GM18907 (cell line): ENCODE measurements at regions not wholly inside any gene's neighbourhood (a gene's known extent, or its start where the extent isn't known, plus 50 kb on each side); places are given as distances from the start of the nearest gene placed in this dataset.

Experiments used
- ATAC-seq: cut with Tn5 transposase; IDR thresholded peaks from one replicate; pipeline ENCODE4 v1.9.1; 2021; ENCODE audit warnings: mild to moderate bottlenecking, moderate library complexity; ENCODE audit not compliant: unreplicated experiment

DNA sequence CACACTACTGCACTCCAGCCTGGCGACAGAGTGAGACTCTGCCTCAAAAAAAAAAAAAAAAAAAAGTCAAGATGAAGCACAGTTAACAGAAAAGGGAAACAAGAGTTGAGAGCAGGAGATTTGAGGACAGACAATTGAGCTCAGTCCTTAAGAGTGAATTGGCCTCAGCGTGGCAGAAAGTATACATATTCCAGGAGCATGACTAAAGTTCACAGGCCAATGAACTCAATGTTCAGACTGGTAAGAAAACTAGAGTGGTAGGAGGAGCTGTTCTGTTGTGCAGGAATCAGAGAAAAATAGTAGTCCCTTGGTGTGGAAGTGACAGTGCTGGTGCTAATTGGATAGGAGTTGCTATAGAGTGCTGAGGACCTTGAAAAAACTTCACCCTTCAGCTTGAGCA is 60.0 kb downstream of the NRN1 start:
- no peak for ATAC-seq

DNA sequence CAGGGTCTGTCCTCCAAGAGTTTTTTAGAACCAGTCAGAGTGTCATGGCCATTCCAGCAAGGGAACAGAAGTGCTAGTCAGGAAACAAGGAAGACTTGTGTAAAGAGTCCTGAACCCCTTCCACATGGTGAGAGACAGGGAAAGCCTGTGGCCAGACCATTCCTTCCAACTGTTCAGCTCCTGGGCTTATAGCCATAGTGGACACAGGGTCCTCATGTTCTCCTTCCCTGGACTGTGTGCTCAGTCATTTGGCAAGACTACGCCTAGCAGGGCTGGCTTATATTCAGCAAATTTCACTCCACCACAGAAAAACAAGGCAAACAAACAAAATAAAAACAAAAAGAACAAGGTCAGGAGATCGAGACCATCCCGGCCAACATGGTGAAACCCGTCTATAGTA is 60.5 kb downstream of the NRN1 start:
- ATAC-seq: no peak

- no peak for ATAC-seq
Observed at GRCh38 chr6:5943591-5943990, 63.1 kb downstream of the NRN1 start.

DNA sequence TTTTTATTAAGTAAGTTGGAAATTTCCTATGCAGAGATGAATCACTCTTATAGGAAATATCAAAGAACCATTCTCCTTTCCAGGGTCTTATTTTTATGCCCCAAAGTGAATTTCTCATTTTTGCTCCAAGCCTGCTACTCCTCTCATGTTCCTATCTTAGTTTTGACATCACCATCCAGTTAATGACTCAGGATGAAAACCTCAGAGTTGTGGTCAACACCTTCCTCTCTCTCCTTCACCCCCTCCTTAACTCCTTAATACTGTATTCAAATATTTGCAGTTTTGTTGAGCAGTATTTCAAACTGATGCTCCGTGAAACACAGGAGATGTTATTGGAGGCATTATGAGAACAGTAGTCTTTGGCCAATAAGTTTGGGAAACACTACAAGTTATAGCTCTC is 64.1 kb downstream of the NRN1 start:
- no peak for ATAC-seq

DNA sequence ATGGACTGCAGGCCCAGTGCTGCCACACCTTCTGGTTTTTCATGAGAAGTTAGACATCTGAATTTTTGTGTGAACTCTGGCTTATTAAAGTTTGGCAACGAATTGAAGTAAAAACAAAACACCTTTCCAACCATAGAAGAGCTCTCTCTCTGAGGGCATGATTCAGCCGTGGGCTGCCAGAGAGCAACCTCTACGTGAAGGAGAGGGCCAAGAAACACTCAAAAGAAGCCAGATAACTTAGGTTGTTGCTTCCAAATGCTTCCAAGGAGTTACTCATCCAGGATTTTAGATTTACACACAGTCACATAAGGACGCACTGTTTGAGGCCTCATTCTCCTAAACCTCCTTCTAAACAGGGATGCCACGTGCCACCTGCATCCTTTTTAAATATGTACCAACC is 65.5 kb downstream of the NRN1 start:
- ATAC-seq: no peak

GRCh38 chr6:5938934-5939333 is 67.8 kb downstream of the NRN1 start:
- ATAC-seq: no peak

DNA sequence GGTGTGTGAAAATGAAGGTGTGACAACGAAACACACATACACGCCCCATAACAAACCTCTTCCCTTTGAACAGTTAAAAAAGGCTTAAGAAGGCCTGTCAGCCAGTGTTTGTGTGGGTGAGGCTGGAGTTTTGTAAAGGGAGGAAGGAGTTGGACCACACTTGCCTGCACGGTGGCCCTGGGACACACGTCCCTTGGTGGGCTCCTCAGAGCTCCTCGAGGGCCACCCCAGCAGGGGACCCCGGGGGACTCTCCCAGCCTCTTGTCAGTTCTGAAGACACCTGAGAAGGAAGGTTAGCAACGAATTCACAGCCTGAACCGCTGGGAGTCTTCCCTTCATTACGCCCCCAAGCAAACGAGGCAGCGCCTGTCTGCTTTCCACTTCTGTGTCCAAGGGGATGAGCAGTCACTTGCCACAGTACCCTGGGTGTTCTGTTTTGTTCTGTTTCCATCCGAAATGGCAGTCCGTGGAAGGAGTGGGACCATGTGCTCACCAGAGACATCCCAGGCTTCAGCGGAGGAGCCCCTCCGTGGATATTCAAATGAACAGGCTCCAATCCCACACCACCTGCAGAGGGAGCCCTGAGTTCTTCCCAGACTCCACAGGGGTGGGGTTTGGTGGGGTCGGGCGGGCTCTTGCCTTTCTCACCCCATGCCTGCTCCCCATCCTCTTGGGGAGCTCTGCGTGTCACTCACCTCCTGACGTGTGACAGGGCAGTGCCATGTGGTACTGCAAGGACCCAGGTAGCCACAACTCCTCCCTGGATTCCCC is 68.6 kb downstream of the NRN1 start:
- no peak for ATAC-seq

DNA sequence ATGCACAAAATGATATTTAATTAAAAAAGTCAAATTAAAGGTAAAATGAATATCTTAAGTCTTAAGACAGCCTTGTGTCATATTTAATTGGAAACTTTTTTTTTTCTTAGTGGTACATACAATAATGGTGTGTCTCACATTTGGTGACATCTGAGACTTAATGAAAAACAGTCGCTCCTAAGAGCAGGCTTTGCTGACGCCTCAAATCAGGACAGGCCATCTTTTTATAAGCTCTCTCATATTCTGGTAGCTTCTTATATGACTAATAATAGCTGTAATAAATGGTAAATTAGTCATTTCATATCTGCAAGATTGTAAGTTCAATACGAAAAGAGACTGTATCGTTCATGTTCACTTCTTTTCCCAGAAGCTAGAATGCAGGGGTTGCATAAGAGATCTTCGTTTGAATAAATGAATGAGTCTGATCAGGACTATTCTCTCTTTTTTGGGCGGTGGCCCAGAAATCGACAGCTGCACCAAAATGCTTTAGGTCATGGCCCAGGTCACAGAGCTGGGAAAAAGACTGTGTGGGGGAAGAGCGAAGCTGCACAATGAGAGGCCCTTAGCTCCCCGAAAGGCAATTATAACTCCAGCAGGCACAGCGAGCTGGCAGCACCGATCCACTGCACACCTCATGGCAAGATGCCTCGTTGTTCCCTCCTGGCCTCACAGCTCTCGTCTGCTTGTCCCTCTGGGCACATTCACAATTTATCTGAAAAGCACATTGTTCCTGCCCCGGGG is 69.4 kb downstream of the NRN1 start:
- no peak for ATAC-seq

DNA sequence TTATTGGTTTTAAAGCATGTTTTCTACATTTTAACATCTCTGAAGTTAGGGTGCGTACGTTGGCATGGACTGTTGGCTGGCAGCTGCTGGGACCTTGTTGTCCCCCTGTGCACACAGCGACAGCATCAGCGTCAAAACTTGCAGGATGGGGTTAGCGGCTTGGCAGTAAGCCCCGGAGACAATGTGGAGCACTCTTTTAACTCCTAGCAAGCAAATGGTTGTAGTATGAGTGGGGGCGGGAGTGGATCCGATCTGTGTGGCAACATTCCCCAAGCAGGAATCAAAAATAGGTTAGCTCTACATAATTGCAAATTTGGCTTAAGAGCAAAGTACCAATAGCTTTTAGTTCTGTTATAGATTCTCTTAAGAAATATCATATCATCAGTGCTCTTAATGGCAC is 70.1 kb downstream of the NRN1 start:
- no peak for ATAC-seq

GRCh38 chr6:5936140-5936539 is 70.6 kb downstream of the NRN1 start:
- ATAC-seq: no peak

DNA sequence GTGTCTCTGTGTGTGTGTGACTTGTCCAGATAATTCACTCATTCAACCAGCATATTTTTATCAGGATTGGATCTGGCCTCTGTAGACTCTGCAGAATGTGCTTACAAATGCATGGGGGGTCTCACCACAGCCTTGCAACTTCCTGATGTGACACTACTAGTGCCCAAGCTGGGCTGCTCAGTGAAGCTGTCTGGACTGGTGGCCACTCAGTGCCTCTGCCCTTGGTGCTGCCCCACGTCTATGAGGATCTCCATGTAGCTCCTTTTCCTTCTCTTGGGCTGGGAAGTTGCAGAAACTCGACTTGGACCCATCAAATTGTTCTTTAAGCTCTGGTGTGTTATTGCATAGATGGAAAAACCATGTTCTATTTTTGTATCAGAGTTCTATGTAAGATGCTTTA is 75.8 kb downstream of the NRN1 start:
- ATAC-seq: no peak

- ATAC-seq: no peak
Observed at GRCh38 chr6:5930143-5930770, 76.5 kb downstream of the NRN1 start.

DNA sequence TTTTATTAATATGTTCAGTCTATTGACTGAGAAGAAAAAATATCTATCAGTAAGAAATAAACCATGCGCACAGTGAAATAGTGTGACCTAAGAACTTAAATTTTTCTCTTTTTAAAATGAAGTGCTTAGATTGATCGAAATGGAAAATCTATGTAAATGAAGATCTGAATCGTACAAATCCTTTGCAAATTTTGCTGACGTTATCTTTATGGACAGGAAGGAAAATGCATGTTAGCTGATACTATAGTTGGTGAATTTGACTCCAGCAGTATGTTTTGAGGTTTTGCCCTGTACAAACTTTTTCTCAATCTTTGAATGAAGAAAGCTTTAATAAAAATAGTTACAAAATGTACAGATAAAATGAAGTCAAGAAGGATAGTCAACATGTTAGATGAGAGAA is 82.9 kb downstream of the NRN1 start:
- ATAC-seq: no peak

DNA sequence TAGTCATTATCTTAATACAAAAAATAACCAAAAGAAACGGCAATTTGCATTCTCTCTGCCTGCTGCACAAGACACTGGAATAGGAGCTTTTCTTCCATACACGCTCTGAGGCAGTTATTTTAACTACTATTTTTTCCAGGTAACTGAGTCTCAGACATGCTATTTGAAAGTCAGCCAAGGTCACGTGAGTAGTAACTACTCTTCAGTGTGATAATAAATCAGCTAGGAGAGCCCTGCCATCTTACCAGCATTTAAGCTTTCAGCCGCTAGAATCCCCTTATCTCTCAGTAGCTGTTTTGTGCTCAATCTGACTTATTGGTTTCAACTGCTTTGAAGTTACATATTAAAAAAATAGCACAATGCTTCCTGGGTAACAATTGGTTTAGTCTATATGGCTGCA is 84.5 kb downstream of the NRN1 start:
- ATAC-seq: no peak

DNA sequence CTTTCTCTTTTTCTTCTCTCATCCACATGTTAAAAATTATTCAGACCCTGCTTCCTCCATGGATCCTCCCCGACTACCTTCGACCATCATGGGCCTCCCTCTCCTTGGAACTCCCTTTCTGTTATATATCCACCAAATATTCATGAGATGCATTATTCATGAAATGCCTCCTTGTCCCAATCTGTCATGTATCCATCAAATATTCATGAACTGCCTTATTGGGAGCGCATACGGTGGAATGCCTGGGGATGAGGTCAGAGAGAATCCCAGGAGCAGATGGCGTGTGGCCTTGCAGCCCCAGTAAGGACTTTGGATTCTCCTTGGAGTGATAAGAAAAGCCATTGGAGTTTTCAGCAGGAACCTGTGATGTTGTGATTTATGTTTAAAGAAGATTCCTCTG is 97.0 kb downstream of the NRN1 start:
- ATAC-seq: no peak

DNA sequence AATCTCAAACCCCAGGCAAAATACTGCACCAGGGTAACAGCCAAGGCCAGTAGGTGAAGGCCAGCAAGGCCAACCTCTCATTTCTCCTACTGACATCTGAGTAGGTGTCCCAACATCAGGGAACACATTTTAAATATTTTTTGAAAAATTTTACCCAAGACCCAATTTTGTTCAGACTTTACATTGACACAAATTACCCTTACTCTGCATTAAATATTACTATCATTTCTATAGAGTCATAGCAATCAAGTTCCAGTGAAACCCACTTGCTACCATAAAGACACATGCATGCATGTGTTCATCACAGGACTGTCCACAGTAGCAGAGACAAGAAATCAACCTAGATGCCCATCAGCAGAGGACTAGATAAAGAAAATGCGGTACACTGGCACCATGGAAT is 99.9 kb downstream of the NRN1 start:
- no peak for ATAC-seq

GRCh38 chr6:5906340-5906670 is 100.4 kb downstream of the NRN1 start:
- no peak for ATAC-seq

DNA sequence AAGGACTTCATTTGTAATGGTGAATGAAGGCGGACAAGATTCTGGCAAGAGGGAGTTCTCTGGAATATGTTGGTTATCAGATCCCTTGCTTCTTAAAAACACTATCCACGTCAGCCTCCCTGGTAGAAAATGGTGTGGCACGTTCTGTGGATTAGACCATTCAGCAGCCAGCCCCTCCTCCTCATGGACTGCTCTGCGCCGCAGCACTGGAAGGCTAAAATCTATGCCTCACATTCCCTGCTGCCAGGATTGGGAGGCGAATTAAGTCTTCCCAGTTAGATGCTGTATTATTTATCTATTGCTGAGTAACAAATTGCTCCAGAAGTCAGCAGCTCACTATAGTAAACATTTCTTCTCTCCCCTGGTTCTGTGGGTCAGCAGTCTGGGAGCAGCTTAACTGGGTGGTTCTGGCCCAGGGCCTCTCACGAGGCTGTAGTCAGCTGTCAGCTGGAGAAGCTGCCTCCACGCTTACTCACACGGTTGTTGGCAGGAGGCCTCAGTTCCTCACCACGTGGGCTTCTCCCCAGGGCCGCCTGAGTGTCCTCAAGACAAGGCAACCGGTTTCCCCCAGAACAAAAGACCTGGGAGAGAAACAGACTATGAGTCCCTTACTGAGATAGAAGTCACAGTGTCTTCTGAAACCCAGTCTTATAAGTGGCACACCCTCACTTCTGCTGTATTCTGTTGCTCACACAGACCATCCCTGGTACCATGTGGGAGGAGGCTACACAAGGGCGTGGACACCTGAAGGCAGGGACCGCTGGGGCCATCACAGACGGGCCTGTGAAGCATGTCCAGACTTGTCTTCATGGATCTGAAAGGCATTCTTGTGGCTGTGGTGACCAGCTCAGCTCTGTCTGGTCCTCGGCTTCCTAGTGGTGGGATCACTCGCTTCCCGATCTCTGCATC is 101.0 kb downstream of the NRN1 start:
- no peak for ATAC-seq

- ATAC-seq: no peak
Observed at GRCh38 chr6:5904532-5904931, 102.2 kb downstream of the NRN1 start.

- no peak for ATAC-seq
Observed at GRCh38 chr6:5899216-5900045, 107.3 kb downstream of the NRN1 start.
